ENCODE measurements at regions not wholly inside any gene's neighbourhood (a gene's known extent, or its start where the extent isn't known, plus 50 kb on each side); places are given as distances from the start of the nearest gene placed in this dataset.

DNA sequence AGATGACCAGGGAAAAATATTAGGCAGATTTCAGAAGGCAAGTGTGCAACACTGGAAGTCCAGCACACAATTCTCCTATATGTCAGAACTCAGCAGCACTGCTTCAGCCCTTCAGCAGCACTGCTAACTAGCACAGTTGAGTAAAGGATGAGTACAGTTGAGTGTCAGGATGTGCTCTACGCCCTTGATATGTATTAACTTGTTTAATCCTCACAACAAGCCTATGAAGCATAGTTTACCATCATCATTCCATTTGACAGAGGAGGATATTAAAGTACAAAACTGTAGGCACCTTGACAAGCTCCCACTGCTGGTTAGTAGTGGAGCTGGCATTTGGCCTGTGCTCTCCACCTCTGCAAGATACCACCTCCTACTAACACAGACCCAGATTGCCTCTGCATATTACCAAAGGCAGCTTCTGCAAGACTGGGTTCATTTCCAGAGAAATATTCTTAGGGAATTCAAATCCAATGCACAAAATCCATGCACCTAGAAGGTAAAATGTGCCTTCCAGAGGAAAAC lies 230.8 kb downstream of the ANAPC1 start:
- Mint-ChIP-seq H3K27ac (no peak overlapping the region), H3K27me3 (ENCODE audit: low read depth) (no peaks in the 10 kb centered on the region; the same call in none of the 2 replicates), H3K4me3 (no peak overlapping the region), H3K9me3 (peaks cover 0 to 3% of the 10 kb centered on the region in 2 experiments; a peak in 2 of 5 replicates), H3K36me3 (ENCODE audit: insufficient read depth in 1 of 3, low read depth in 3 of 3) (no peaks in the 10 kb centered on the region), H3K4me1 (peaks cover 0 to 2% of the 10 kb centered on the region in 2 experiments; a peak in 1 of 4 replicates)
- Histone ChIP-seq H3K27me3 (ENCODE audit: insufficient read depth, low read length) (no peaks in the 10 kb centered on the region; the same call in 1 of the 2 replicates), H3K4me2 (ENCODE audit: insufficient read depth, insufficient read length, low read length) (no peak overlapping the region), H3K4me1 (ENCODE audit: insufficient read depth, low read length) (no peaks in the 10 kb centered on the region), H3K18ac (ENCODE audit: insufficient read length, low read depth, low read length) (no peak overlapping the region), H3K79me1 (ENCODE audit: insufficient read depth, low read depth, low read length, poor library complexity, severe bottlenecking) (no peaks in the 10 kb centered on the region), H2AFZ (ENCODE audit: low read length) (no peak overlapping the region), H4K20me1 (ENCODE audit: control insufficient read depth, insufficient read depth, insufficient read length) (no peaks in the 10 kb centered on the region), H2BK120ac (ENCODE audit: low read depth, low read length, poor library complexity, severe bottlenecking) (no peak overlapping the region), H3K56ac (ENCODE audit: insufficient read length, low read depth, low read length) (no peak overlapping the region), H2BK20ac (ENCODE audit: low read depth, low read length, poor library complexity, severe bottlenecking) (no peak overlapping the region), H3K14ac (ENCODE audit: insufficient read depth, low read length) (no peak overlapping the region), H2BK15ac (ENCODE audit: low read depth, low read length) (no peak overlapping the region), H4K5ac (ENCODE audit: insufficient read length, low read depth, low read length) (no peak overlapping the region), H3K9ac (ENCODE audit: extremely low read depth, insufficient read length, low read length) (no peak overlapping the region), H3K9me3 (ENCODE audit: control insufficient read depth, low read depth, low read length) (no peaks in the 10 kb centered on the region), H2BK5ac (ENCODE audit: insufficient read length, low read length) (no peak overlapping the region), H4K8ac (replicated peaks; ENCODE audit: insufficient read length, low read depth, low read length) (no peak overlapping the region), H4K91ac (ENCODE audit: insufficient read length, low read depth, low read length) (no peak overlapping the region), H3K4ac (ENCODE audit: low read depth, low read length) (no peak overlapping the region), H3T11ph (ENCODE audit: low read length) (no peak overlapping the region), H3K23me2 (ENCODE audit: insufficient read length, low read depth, low read length, poor library complexity, severe bottlenecking) (no peaks in the 10 kb centered on the region), H3K23ac (ENCODE audit: insufficient read length, low read depth, low read length) (no peak overlapping the region), H2BK12ac (ENCODE audit: insufficient read length, low read depth, low read length) (no peak overlapping the region), H3K79me2 (ENCODE audit: insufficient read depth, low read length) (no peaks in the 10 kb centered on the region), H2AK5ac (ENCODE audit: insufficient read length, low read length) (no peak overlapping the region), H3K27ac (ENCODE audit: insufficient read length, low read depth, low read length) (no peak overlapping the region)
- no peak for DNase-seq
- TF ChIP-seq, protein P1, sequence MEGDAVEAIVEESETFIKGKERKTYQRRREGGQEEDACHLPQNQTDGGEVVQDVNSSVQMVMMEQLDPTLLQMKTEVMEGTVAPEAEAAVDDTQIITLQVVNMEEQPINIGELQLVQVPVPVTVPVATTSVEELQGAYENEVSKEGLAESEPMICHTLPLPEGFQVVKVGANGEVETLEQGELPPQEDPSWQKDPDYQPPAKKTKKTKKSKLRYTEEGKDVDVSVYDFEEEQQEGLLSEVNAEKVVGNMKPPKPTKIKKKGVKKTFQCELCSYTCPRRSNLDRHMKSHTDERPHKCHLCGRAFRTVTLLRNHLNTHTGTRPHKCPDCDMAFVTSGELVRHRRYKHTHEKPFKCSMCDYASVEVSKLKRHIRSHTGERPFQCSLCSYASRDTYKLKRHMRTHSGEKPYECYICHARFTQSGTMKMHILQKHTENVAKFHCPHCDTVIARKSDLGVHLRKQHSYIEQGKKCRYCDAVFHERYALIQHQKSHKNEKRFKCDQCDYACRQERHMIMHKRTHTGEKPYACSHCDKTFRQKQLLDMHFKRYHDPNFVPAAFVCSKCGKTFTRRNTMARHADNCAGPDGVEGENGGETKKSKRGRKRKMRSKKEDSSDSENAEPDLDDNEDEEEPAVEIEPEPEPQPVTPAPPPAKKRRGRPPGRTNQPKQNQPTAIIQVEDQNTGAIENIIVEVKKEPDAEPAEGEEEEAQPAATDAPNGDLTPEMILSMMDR (conservative IDR thresholded peaks at IDR 0.05): no peak
- WGBS (ENCODE audit: extremely low coverage, insufficient read length, low lambda C conversion rate): no CpG with 5 or more reads among the region's 1 CpG

Measured in H9 (cell line).